Endothelial cell of umbilical vein (primary cell): ENCODE measurements at regions not wholly inside any gene's neighbourhood (a gene's known extent, or its start where the extent isn't known, plus 50 kb on each side); places are given as distances from the start of the nearest gene placed in this dataset.

Experiments
- CTCF ChIP-seq, 2 donors: IDR thresholded peaks; 1 replicate in 1 of 2; 2 replicates in 1 of 2; pipeline ENCODE4 v1.5.1; 2011; ENCODE audit warnings: low read length in 2 of 2, mild to moderate bottlenecking in 2 of 2, moderate library complexity in 2 of 2, control low read depth in 1 of 2, inconsistent platforms in 1 of 2, low read depth in 1 of 2; ENCODE audit not compliant: insufficient read depth in 1 of 2; ENCODE audit errors: extremely low read depth in 1 of 2
- EZH2 ChIP-seq: IDR thresholded peaks from 2 replicates; pipeline ENCODE4 v1.6.1; 2012; ENCODE audit warnings: borderline replicate concordance, low read depth, mild to moderate bottlenecking, moderate library complexity, low read length, inconsistent platforms; ENCODE audit not compliant: severe bottlenecking
- POLR2A ChIP-seq: IDR thresholded peaks from 2 replicates; pipeline ENCODE4 v1.6.1; 2012; ENCODE audit warnings: low read depth, mild to moderate bottlenecking, control low read depth, low read length
- TF ChIP-seq, protein P1 (sequence below): IDR thresholded peaks from 2 replicates; pipeline ENCODE4 v1.6.1; 2011; ENCODE audit not compliant: insufficient read depth, insufficient read length

DNA sequence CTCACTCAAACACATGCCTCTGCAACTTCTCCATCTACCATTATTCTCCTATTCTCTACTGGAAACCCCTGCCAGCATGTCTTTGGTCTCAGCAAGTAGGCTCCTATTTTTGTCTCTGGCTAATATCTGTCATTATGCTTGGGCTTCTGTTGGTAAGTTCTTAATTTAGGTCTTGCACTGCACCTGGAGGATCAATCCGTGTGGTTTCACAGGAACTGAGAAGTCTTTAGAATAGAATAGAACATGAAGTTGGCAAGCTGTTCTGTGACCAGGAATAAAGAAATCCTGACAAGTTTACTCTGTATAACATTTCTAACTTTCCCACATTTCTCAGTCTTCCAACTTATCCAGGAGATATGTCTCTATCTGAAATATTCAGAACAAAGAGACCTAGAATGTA lies 219.5 kb upstream of the GYPC start:
- TF ChIP-seq, protein P1, sequence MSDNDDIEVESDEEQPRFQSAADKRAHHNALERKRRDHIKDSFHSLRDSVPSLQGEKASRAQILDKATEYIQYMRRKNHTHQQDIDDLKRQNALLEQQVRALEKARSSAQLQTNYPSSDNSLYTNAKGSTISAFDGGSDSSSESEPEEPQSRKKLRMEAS: no peak
- TF ChIP-seq CTCF (IDR thresholded peaks at IDR 0.05; ENCODE audit: extremely low read depth in 1 of 2, insufficient read depth in 1 of 2, low read depth in 1 of 2, low read length in 2 of 2): no peak
- no peak for TF ChIP-seq EZH2
- no peak for TF ChIP-seq POLR2A
